ENCODE measurements at regions not wholly inside any gene's neighbourhood (a gene's known extent, or its start where the extent isn't known, plus 50 kb on each side); places are given as distances from the start of the nearest gene placed in this dataset.

GRCh38 chr1:221272940-221273339 is 393.7 kb downstream of the HLX start:
- TF ChIP-seq, protein P1, sequence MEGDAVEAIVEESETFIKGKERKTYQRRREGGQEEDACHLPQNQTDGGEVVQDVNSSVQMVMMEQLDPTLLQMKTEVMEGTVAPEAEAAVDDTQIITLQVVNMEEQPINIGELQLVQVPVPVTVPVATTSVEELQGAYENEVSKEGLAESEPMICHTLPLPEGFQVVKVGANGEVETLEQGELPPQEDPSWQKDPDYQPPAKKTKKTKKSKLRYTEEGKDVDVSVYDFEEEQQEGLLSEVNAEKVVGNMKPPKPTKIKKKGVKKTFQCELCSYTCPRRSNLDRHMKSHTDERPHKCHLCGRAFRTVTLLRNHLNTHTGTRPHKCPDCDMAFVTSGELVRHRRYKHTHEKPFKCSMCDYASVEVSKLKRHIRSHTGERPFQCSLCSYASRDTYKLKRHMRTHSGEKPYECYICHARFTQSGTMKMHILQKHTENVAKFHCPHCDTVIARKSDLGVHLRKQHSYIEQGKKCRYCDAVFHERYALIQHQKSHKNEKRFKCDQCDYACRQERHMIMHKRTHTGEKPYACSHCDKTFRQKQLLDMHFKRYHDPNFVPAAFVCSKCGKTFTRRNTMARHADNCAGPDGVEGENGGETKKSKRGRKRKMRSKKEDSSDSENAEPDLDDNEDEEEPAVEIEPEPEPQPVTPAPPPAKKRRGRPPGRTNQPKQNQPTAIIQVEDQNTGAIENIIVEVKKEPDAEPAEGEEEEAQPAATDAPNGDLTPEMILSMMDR (conservative IDR thresholded peaks at IDR 0.05): peak; percentile 50
- TF ChIP-seq ZFX (IDR thresholded peaks at IDR 0.05): no peak
